GM23338 (cell line): ENCODE measurements at regions not wholly inside any gene's neighbourhood (a gene's known extent, or its start where the extent isn't known, plus 50 kb on each side); places are given as distances from the start of the nearest gene placed in this dataset.

ENCODE experiments used
- EZH2phosphoT487 ChIP-seq: fragments of 200-600 bp; sonication (generic); IDR thresholded peaks from one replicate; pipeline ENCODE4 v1.8.1; 2018; ENCODE audit warnings: antibody characterized with exemption; ENCODE audit not compliant: unreplicated experiment
- JUNB ChIP-seq: IDR thresholded peaks from one replicate; pipeline ENCODE4 v1.6.1; 2016; ENCODE audit warnings: antibody characterized with exemption; ENCODE audit not compliant: unreplicated experiment
- POLR2AphosphoS5 ChIP-seq: IDR thresholded peaks from 2 replicates; pipeline ENCODE4 v1.6.1; 2016; ENCODE audit warnings: antibody characterized with exemption, low read depth
- ZNF331 ChIP-seq: fragments of 250-450 bp; sonication (Bioruptor Pico); IDR thresholded peaks from 2 replicates; pipeline ENCODE4 v1.5.0; 2020; ENCODE audit warnings: low read depth, mild to moderate bottlenecking, moderate library complexity
- TF ChIP-seq, protein P1 (sequence below), 2 experiments: fragments of 200-600 bp in 1 of 2; sonication (generic) in 1 of 2; conservative IDR thresholded peaks; 2 replicates each; pipeline versions ENCODE4 v1.5.1 to v1.6.1; 2016 to 2017; ENCODE audit warnings: antibody characterized with exemption in 2 of 2, low read depth in 2 of 2, mild to moderate bottlenecking in 2 of 2, moderate library complexity in 1 of 2
- TF ChIP-seq, protein P2 (sequence below): fragments of 250-450 bp; sonication (Bioruptor Pico); IDR thresholded peaks from 2 replicates; pipeline ENCODE4 v1.5.0; 2020; ENCODE audit warnings: mild to moderate bottlenecking, moderate library complexity
- TF ChIP-seq, protein P3 (sequence below): IDR thresholded peaks from one replicate; pipeline ENCODE4 v1.6.1; 2018; ENCODE audit warnings: antibody characterized with exemption; ENCODE audit not compliant: unreplicated experiment

DNA sequence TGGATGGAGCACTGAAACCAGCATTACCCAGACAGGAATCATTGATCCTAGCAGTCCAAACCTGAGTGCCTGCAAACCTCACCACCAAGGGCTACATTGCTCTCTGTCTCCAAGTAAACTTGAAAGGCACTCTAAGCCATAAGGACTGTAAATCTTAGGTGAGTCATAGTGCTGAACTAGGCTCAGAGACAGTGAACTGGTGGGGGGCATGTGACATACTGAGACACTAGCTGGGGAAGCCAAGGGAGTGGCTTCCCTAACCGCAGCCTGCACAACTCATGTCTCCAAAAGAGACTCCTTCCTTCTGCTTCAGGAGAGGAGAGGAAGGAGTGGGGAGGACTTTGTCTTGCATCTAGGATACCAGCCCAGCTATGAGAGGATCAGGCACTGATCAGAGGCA lies 235.5 kb upstream of the ACTRT1 start:
- no peak for TF ChIP-seq EZH2phosphoT487
- TF ChIP-seq, protein P1, sequence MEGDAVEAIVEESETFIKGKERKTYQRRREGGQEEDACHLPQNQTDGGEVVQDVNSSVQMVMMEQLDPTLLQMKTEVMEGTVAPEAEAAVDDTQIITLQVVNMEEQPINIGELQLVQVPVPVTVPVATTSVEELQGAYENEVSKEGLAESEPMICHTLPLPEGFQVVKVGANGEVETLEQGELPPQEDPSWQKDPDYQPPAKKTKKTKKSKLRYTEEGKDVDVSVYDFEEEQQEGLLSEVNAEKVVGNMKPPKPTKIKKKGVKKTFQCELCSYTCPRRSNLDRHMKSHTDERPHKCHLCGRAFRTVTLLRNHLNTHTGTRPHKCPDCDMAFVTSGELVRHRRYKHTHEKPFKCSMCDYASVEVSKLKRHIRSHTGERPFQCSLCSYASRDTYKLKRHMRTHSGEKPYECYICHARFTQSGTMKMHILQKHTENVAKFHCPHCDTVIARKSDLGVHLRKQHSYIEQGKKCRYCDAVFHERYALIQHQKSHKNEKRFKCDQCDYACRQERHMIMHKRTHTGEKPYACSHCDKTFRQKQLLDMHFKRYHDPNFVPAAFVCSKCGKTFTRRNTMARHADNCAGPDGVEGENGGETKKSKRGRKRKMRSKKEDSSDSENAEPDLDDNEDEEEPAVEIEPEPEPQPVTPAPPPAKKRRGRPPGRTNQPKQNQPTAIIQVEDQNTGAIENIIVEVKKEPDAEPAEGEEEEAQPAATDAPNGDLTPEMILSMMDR (conservative IDR thresholded peaks at IDR 0.05; ENCODE audit: low read depth in 2 of 2) = no peak
- TF ChIP-seq POLR2AphosphoS5 = no peak
- TF ChIP-seq ZNF331 (CRISPR knock-in tag) = no peak
- TF ChIP-seq, protein P2, sequence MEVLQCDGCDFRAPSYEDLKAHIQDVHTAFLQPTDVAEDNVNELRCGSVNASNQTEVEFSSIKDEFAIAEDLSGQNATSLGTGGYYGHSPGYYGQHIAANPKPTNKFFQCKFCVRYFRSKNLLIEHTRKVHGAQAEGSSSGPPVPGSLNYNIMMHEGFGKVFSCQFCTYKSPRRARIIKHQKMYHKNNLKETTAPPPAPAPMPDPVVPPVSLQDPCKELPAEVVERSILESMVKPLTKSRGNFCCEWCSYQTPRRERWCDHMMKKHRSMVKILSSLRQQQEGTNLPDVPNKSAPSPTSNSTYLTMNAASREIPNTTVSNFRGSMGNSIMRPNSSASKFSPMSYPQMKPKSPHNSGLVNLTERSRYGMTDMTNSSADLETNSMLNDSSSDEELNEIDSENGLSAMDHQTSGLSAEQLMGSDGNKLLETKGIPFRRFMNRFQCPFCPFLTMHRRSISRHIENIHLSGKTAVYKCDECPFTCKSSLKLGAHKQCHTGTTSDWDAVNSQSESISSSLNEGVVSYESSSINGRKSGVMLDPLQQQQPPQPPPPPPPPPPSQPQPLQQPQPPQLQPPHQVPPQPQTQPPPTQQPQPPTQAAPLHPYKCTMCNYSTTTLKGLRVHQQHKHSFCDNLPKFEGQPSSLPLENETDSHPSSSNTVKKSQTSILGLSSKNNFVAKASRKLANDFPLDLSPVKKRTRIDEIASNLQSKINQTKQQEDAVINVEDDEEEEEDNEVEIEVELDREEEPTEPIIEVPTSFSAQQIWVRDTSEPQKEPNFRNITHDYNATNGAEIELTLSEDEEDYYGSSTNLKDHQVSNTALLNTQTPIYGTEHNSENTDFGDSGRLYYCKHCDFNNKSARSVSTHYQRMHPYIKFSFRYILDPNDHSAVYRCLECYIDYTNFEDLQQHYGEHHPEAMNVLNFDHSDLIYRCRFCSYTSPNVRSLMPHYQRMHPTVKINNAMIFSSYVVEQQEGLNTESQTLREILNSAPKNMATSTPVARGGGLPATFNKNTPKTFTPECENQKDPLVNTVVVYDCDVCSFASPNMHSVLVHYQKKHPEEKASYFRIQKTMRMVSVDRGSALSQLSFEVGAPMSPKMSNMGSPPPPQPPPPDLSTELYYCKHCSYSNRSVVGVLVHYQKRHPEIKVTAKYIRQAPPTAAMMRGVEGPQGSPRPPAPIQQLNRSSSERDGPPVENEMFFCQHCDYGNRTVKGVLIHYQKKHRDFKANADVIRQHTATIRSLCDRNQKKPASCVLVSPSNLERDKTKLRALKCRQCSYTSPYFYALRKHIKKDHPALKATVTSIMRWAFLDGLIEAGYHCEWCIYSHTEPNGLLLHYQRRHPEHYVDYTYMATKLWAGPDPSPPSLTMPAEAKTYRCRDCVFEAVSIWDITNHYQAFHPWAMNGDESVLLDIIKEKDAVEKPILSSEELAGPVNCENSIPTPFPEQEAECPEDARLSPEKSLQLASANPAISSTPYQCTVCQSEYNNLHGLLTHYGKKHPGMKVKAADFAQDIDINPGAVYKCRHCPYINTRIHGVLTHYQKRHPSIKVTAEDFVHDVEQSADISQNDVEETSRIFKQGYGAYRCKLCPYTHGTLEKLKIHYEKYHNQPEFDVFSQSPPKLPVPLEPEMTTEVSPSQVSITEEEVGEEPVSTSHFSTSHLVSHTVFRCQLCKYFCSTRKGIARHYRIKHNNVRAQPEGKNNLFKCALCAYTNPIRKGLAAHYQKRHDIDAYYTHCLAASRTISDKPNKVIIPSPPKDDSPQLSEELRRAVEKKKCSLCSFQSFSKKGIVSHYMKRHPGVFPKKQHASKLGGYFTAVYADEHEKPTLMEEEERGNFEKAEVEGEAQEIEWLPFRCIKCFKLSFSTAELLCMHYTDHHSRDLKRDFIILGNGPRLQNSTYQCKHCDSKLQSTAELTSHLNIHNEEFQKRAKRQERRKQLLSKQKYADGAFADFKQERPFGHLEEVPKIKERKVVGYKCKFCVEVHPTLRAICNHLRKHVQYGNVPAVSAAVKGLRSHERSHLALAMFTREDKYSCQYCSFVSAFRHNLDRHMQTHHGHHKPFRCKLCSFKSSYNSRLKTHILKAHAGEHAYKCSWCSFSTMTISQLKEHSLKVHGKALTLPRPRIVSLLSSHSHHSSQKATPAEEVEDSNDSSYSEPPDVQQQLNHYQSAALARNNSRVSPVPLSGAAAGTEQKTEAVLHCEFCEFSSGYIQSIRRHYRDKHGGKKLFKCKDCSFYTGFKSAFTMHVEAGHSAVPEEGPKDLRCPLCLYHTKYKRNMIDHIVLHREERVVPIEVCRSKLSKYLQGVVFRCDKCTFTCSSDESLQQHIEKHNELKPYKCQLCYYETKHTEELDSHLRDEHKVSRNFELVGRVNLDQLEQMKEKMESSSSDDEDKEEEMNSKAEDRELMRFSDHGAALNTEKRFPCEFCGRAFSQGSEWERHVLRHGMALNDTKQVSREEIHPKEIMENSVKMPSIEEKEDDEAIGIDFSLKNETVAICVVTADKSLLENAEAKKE = no peak
- TF ChIP-seq, protein P3, sequence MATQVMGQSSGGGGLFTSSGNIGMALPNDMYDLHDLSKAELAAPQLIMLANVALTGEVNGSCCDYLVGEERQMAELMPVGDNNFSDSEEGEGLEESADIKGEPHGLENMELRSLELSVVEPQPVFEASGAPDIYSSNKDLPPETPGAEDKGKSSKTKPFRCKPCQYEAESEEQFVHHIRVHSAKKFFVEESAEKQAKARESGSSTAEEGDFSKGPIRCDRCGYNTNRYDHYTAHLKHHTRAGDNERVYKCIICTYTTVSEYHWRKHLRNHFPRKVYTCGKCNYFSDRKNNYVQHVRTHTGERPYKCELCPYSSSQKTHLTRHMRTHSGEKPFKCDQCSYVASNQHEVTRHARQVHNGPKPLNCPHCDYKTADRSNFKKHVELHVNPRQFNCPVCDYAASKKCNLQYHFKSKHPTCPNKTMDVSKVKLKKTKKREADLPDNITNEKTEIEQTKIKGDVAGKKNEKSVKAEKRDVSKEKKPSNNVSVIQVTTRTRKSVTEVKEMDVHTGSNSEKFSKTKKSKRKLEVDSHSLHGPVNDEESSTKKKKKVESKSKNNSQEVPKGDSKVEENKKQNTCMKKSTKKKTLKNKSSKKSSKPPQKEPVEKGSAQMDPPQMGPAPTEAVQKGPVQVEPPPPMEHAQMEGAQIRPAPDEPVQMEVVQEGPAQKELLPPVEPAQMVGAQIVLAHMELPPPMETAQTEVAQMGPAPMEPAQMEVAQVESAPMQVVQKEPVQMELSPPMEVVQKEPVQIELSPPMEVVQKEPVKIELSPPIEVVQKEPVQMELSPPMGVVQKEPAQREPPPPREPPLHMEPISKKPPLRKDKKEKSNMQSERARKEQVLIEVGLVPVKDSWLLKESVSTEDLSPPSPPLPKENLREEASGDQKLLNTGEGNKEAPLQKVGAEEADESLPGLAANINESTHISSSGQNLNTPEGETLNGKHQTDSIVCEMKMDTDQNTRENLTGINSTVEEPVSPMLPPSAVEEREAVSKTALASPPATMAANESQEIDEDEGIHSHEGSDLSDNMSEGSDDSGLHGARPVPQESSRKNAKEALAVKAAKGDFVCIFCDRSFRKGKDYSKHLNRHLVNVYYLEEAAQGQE = no peak
- TF ChIP-seq JUNB = no peak
